ENCODE measurements at regions not wholly inside any gene's neighbourhood (a gene's known extent, or its start where the extent isn't known, plus 50 kb on each side); places are given as distances from the start of the nearest gene placed in this dataset.

GRCh38 chr2:114134146-114134545, 244.3 kb downstream of the ACTR3 start (continued):
- TF ChIP-seq ATF3 (IDR thresholded peaks at IDR 0.05; ENCODE audit: borderline replicate concordance, extremely low read depth, low read depth, low read length), result no peak

- no peaks in the 10 kb centered on the region for H3K36me3 ChIP-seq (ENCODE audit: control insufficient read depth in 2 of 2, insufficient read depth in 2 of 2, low read length in 1 of 2)
- H3K79me2 ChIP-seq (ENCODE audit: control insufficient read depth, insufficient read depth, low read length), result no peaks in the 10 kb centered on the region
- H3K9me3 ChIP-seq (replicated peaks; ENCODE audit: control insufficient read depth, insufficient read depth, low read length), result no peaks in the 10 kb centered on the region
- H3K4me3 ChIP-seq, result no peak overlapping the region
- in situ Hi-C loops (cut with MboI), result no loop called here
- no peak for FAIRE-seq
- ChIA-PET POLR2A (no interaction called here), CTCF (no interaction called here), RAD21 (ENCODE audit: unreplicated experiment) (no interaction called here), SMC1A (ENCODE audit: uncharacterized antibody, unreplicated experiment) (no interaction called here)
- no peaks in the 10 kb centered on the region; a peak in 1 of 4 replicates for H3K27me3 ChIP-seq (replicated peaks in 1 of 2; ENCODE audit: control insufficient read depth in 2 of 2, insufficient read depth in 2 of 2, low read length in 1 of 2)
- H2AFZ ChIP-seq (ENCODE audit: control insufficient read depth, low read depth, low read length), result no peak overlapping the region
- H3K4me1 ChIP-seq (ENCODE audit: control insufficient read depth, insufficient read depth, low read length), result no peaks in the 10 kb centered on the region
- H3K4me2 ChIP-seq (ENCODE audit: control insufficient read depth, insufficient read depth), result no peak overlapping the region
- no peak overlapping the region for H3K9ac ChIP-seq (ENCODE audit: control insufficient read depth, insufficient read depth, low read length)
- no peak overlapping the region for H3K27ac ChIP-seq (ENCODE audit: control insufficient read depth, insufficient read depth)
- TF ChIP-seq E2F4 (IDR thresholded peaks at IDR 0.05; ENCODE audit: low read depth, low read length) (no peak), E4F1 (IDR thresholded peaks at IDR 0.05; ENCODE audit: borderline replicate concordance, partially characterized antibody) (no peak), MEF2A (IDR thresholded peaks at IDR 0.05; ENCODE audit: insufficient read depth, low read depth, low read length) (no peak), RBBP5 (conservative IDR thresholded peaks at IDR 0.05) (no peak), NFIC (IDR thresholded peaks at IDR 0.05; ENCODE audit: low read depth, low read length) (no peak)
- intact Hi-C loops (cut with micrococcal nuclease; ENCODE audit: unreplicated experiment), result no loop called here
- H4K20me1 ChIP-seq (ENCODE audit: control insufficient read depth, insufficient read depth), result no peaks in the 10 kb centered on the region
- no peak for ATAC-seq
- DNase-seq (ENCODE audit: low read depth, low spot score), result no peak
- BruUV-seq (replicated peaks), result no TSS peak
- WGBS (ENCODE audit: insufficient coverage, insufficient replicate concordance, low lambda C conversion rate, missing lambda C conversion rate), result 57% methylated on average over 5 of the region's 5 CpGs
Observed at GRCh38 chr2:114139542-114139941, 249.7 kb downstream of the ACTR3 start.
